Amniotic epithelial cell (primary cell): ENCODE measurements at regions not wholly inside any gene's neighbourhood (a gene's known extent, or its start where the extent isn't known, plus 50 kb on each side); places are given as distances from the start of the nearest gene placed in this dataset.
A peak's percentile ranks its signal among the peaks of the same experiment; 100 is the strongest.
"Not testable (repeated sequence)": the region's sequence is repeated elsewhere in the genome, so short reads cannot be mapped to it uniquely, and the experiment has no call there.

Experiments
- DNase-seq: peaks from one replicate; pipeline ENCODE4 v3.0.0-alpha.2; 2010; ENCODE audit warnings: low read depth

DNA sequence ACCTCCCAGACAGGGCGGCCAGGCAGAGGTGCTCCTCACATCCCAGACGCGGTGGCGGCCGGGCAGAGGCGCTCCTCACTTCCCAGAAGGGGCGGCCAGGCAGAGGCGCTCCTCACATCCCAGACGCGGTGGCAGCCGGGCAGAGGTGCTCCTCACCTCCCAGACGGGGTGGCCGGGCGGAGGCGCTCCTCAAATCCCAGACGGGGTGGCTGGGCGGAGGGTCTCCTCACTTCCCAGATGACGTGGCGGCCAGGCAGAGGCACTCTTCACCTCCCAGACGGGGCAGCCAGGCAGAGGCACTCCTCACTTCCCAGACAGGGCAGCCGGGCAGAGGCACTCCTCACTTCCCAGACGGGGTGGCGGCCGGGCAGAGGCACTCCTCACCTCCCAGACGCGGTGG, 247.7 kb upstream of the USP9Y start:
- not testable (repeated sequence) for DNase-seq

DNA sequence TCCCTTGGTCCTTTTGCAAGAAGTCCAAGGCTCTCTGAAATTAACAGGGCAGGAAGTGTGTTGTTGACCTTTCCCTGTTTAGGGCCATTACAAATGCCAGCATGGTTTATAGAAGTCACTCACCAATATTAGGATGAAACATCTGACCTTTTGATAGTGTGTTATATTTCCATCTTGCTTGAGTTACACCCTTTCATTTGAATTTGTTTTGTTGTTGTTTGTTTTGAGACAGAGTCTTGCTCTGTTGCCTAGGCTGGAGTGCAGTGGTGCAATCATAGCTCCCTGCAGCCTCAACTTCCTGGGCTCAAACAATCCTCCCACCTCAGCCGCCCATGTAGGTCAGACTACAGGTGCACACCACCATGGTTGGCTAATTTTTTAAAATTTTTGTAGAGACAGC, 241.1 kb upstream of the USP9Y start:
- DNase-seq, result no peak

- DNase-seq, result no peak
Measured at GRCh38 chrY:12464155-12464554, 236.9 kb upstream of the USP9Y start.

DNA sequence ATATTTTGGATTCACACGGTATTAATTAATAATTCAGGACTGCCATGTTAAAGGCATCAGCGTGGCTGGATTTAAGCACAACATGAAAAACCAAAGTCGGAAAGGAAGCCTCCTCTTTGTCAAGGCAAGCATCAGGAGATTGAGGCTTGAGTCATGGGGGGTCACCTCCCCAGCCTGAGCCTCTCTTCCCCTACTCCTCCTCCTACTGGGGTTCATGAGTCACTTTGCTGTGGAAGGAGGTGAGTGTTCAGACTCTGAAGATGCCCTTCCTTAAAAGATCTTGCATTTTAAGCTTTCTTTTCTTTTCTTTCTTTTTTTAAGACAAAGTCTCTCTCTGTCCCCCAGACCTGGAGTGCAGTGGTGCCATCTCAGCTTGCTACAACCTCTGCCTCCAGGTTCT, 235.3 kb upstream of the USP9Y start:
- no peak for DNase-seq

GRCh38 chrY:12469081-12469480, 231.9 kb upstream of the USP9Y start:
- DNase-seq, result no peak

DNA sequence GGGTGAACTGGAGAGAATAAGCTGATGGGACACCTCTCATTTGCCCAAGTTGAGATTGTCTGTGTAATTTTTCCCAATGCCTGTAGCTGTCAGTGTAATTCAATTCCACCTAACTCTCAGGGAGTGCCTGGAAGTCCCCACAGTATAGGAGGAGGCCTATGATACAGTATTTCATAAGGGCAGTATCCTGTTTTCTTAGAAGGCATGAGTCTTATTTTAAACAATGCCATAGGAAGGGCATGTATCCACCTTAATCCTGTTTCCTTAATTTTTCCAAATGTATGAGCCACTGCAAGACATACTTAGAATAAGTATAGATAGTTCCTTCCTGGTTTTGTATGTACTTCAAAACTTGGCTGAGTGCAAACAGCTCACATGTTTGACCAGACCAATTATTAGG, 226.6 kb upstream of the USP9Y start:
- DNase-seq, result no peak

- DNase-seq, result no peak
Measured at GRCh38 chrY:12479382-12479781, 221.6 kb upstream of the USP9Y start.

DNA sequence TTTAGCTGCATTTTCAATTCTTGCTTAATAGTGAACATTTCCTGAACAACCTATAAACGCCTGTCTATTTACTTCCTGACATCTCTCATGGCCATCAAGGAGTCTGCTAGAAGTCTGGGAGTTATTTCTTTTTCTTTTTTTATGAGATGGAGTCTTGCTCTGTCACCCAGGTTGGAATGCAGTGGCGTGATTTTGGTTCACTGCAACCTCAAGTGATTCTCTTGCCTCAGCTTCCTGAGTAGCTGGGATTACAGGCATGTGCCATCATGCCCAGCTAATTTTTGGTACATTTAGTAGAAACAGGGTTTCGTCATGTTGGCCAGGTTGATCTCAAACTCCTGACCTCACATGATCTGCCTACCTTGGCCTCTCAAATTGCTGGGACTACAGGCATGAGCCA, 217.6 kb upstream of the USP9Y start:
- DNase-seq, result no peak

DNA sequence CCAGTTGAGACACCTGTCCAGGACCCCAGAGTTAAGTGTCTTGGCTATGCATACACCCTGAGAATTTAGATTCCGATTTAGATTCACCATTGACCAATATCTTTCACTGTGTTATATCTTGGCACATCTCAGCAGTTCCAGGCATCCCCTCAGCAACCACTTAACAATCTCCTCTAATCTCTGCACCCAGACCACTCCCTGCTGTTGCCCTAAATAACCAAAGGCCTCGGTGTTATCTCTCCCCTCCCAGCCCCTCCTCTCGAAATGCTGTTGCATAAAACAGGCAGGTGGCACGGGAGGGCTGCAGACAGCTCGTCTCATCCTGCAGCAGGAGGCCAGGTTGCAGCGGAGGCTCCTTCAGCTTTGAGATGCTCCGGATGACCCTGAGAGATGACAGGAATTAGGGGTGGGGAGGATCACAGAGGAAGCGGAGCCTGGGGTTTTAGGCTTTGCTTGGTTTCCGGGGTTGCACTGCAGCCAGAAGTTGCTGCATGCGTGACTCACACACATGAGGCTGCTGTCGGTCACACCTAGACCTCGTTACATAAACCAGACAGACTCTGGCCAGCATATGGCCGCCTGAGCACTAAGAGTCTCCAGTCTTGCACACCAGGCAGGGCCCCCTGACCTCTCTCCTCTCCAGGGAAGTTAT, 210.3 kb upstream of the USP9Y start:
- DNase-seq, result peak; percentile 2

GRCh38 chrY:12492218-12492617, 208.8 kb upstream of the USP9Y start:
- no peak for DNase-seq

GRCh38 chrY:12496007-12496406, 205.0 kb upstream of the USP9Y start:
- no peak for DNase-seq

GRCh38 chrY:12500096-12500495, 200.9 kb upstream of the USP9Y start:
- no peak for DNase-seq

GRCh38 chrY:12504028-12504427, 197.0 kb upstream of the USP9Y start:
- DNase-seq, result not testable (repeated sequence)

GRCh38 chrY:12517338-12517737, 183.7 kb upstream of the USP9Y start:
- no peak for DNase-seq

DNA sequence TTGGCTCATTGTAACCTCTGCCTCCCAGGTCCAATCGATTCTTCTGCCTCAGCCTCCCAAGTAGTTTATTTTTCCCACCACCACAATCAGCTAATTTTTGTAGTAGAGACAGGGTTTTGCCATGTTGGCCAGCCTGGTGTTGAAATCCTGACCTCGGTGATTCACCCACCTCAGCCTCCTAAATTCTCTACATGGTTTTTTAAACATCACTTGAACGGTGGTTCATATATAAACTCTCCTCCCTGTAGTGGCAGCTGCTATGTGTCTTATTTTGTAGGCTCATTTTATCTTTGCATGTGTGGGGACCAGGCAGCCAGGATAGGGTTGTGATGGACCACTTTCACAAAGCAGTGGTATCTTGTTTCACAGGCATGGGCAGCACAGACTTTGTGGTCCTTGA, 175.8 kb upstream of the USP9Y start:
- DNase-seq, result no peak

DNA sequence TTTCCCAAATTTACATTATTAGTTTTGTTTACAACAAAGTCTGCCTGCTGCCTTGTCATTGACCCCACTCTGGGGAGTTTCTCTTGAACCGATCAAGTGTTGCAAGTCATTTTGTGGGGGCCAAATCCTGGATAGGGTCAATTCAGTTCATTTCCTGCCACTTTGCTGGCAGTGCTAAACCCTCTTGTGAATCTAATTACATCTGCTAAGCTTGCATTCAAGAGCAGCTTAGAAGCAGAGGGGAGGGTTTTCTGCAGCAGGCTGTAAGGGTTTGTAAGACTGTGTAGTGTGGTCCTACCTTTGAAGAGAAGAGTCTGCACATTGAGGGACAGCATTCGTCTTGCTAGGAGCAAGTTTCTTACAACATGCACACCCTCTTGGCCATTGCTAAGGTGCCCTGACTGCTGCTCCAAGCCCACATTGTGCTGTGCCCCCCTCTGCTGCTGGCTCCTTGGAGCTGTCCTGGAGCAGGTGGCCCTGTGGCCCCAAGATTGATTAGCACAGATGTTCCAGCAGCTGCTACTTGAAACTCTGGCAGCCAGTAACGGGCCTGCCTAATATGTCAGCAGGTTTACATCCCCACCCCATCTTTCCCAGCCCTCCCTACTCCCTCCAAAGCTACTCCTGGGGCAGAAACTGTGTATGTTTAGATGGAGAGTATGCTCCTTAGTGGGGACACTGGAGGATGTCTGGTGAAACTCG, 174.5 kb upstream of the USP9Y start:
- no peak for DNase-seq

GRCh38 chrY:12537226-12537854, 163.7 kb upstream of the USP9Y start:
- no peak for DNase-seq

DNA sequence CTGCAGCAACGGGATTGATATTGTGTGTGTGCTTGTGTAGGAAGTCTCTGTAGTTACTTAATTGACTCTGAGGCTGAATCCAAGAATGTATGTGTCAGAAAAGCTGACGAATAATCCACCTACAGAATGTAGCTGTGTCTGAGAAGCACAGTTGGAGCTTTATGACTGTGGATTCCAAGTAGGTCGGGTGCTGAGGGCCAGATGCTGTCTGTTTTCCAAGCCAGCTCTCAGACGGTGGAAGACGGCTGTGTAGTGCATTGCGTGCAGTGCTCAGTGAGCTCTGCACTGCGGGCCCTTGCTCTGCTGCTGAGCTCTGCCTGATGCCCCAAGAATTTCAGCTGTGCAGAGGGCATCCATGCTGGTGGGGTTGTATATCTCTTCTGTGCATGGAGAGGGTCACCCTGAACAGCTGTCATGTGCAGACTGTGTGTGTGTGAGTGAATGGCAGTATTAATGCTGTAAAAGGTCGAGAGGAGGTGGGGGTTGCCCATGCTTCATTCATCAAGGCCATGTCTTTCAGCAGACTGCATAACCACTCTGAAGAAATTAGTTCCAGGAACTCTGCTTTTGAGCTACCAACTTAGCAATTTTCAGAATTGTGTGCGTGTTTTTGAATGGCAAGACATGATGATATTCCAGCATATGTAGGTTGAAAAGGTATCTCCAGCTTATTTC, 154.1 kb upstream of the USP9Y start:
- DNase-seq, result no peak

DNA sequence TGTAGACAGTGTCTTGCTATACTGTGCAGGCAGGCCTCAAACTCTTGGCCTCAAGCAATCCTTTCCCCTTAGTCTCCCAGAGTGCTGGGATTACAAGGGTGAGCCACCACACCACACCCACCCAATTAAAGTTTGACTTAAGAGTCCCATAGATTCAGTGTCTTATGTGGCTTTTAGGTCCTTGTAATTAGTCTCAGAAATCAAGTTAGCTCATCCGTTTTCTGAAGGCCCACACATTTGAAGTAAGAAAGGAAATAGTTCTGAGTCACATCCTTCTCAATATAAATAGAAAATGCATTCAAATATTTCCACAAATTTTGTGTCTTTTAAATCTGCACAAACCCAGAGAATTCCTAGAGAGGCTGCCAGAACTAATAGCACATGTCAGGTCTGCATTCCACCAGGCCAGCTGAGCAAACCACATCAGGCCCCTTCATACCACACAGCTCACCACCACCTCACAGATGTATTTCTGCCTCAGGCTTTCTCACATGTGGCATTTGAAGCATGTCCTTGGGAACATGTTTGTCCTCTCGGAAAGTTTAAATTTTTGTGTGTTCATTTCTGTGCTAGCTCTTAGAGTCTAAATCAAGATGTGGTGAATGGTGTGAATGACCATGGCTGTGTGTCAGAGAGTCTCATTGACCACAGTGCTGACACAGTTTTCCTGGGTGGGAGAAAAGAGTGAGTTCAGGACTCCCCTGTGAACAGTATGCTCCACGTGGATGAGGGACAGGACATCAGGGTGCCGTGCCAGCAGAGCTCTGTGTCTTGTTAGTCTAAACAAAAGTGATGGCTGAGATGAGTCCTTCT, 148.4 kb upstream of the USP9Y start:
- DNase-seq, result peak; percentile 8

GRCh38 chrY:12553909-12554308, 147.1 kb upstream of the USP9Y start:
- no peak for DNase-seq

GRCh38 chrY:12555005-12555404, 146.0 kb upstream of the USP9Y start:
- DNase-seq, result peak; percentile 31

- DNase-seq, result no peak
Measured at GRCh38 chrY:12559007-12559406, 142.0 kb upstream of the USP9Y start.
